Astrocyte (in vitro differentiated cells and primary cell): ENCODE measurements at regions not wholly inside any gene's neighbourhood (a gene's known extent, or its start where the extent isn't known, plus 50 kb on each side); places are given as distances from the start of the nearest gene placed in this dataset.

Source experiments
- EZH2 ChIP-seq: IDR thresholded peaks from 2 replicates; pipeline ENCODE4 v1.6.1; 2012; ENCODE audit warnings: mild to moderate bottlenecking, low read length, inconsistent platforms; ENCODE audit not compliant: insufficient read depth
- TF ChIP-seq, protein P1 (sequence below): IDR thresholded peaks from 2 replicates; pipeline ENCODE4 v1.5.1; 2011; ENCODE audit warnings: low read depth, mild to moderate bottlenecking, inconsistent platforms, low read length, moderate library complexity; ENCODE audit not compliant: insufficient read depth

- TF ChIP-seq, protein P1, sequence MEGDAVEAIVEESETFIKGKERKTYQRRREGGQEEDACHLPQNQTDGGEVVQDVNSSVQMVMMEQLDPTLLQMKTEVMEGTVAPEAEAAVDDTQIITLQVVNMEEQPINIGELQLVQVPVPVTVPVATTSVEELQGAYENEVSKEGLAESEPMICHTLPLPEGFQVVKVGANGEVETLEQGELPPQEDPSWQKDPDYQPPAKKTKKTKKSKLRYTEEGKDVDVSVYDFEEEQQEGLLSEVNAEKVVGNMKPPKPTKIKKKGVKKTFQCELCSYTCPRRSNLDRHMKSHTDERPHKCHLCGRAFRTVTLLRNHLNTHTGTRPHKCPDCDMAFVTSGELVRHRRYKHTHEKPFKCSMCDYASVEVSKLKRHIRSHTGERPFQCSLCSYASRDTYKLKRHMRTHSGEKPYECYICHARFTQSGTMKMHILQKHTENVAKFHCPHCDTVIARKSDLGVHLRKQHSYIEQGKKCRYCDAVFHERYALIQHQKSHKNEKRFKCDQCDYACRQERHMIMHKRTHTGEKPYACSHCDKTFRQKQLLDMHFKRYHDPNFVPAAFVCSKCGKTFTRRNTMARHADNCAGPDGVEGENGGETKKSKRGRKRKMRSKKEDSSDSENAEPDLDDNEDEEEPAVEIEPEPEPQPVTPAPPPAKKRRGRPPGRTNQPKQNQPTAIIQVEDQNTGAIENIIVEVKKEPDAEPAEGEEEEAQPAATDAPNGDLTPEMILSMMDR, result no peak
- no peak for TF ChIP-seq EZH2
Measured at GRCh38 chr5:146254223-146254622, 50.8 kb downstream of the RBM27 start.
